HepG2 (cell line): ENCODE measurements at regions not wholly inside any gene's neighbourhood (a gene's known extent, or its start where the extent isn't known, plus 50 kb on each side); places are given as distances from the start of the nearest gene placed in this dataset.

ENCODE experiments used
- ATAC-seq: fragments of 200-7000 bp; cut with Tn5 transposase; 3 replicates; pipeline ENCODE4 v1.9.1; 2020; ENCODE audit warnings: mild to moderate bottlenecking, moderate library complexity
- BruUV-seq: library from RNA; stranded (reverse); fragments of 400-500 nt; replicated peaks from 2 replicates; lab custom pipeline; 2021; lab: Mats Ljungman, UMichigan
- CTCF ChIA-PET: fragments of 300-600 bp; formaldehyde crosslinking; extraction: SDS; loops from one replicate; lab custom pipeline; 2021; ENCODE audit warnings: low total read pairs, inconsistent platforms, low intra/inter-chr PET ratio; lab: Yijun Ruan, JAX
- POLR2A ChIA-PET: fragments of 350-600 bp; sonication (Branson Sonifier 250); formaldehyde crosslinking; loops from one replicate; lab custom pipeline; 2020; ENCODE audit warnings: antibody characterized with exemption, inconsistent platforms; lab: Yijun Ruan, JAX
- DNase-seq: peaks from one replicate; pipeline ENCODE4 v3.0.0-alpha.2; 2015; ENCODE audit warnings: low spot score
- FAIRE-seq: peaks from 3 replicates; lab custom pipeline; 2011; peaks lifted over from hg19 to GRCh38; lab: Jason Lieb, UNC
- H2AFZ ChIP-seq: one replicate; pipeline ENCODE4 v1.6.1; 2011; ENCODE audit warnings: low read length, inconsistent platforms
- H3K27ac ChIP-seq: fragments of 300-600 bp; 3 replicates; pipeline ENCODE4 v1.8.0; 2011; ENCODE audit warnings: mixed run types, mild to moderate bottlenecking, mixed read lengths, low read length, inconsistent platforms; ENCODE audit not compliant: insufficient read depth; ENCODE audit errors: extremely low read length
- H3K27me3 ChIP-seq, 2 experiments: fragments of 200-600 bp in 1 of 2; 2 replicates in 1 of 2; 3 replicates in 1 of 2; pipeline versions ENCODE4 v1.6.0 to v1.8.0; 2011; ENCODE audit warnings: low read length in 2 of 2, mild to moderate bottlenecking in 2 of 2, moderate library complexity in 2 of 2, inconsistent platforms in 1 of 2; ENCODE audit not compliant: insufficient read depth in 2 of 2, control insufficient read depth in 1 of 2
- H3K36me3 ChIP-seq, 2 experiments: fragments of 200-600 bp in 1 of 2; replicated peaks in 1 of 2; 2 replicates in 1 of 2; 3 replicates in 1 of 2; pipeline versions ENCODE4 v1.5.1 to v1.8.0; 2011; ENCODE audit warnings: low read length in 2 of 2, inconsistent platforms in 1 of 2; ENCODE audit not compliant: insufficient read depth in 2 of 2, control insufficient read depth in 1 of 2
- H3K4me1 ChIP-seq: 2 replicates; pipeline ENCODE4 v1.5.1; 2012; ENCODE audit warnings: low read length, inconsistent platforms; ENCODE audit not compliant: insufficient read depth
- H3K4me2 ChIP-seq: 2 replicates; pipeline ENCODE4 v1.6.0; 2011; ENCODE audit warnings: low read depth, low read length, inconsistent platforms
- H3K4me3 ChIP-seq, 3 experiments: fragments of 200-600 bp in 1 of 3; sonication (generic), shearing (Covaris generic) in 1 of 3; replicated peaks in 1 of 3; 2 replicates each; pipeline ENCODE4 v1.5.1; 2011 to 2016; ENCODE audit warnings: low read length in 3 of 3, inconsistent platforms in 2 of 3, low read depth in 2 of 3, mild to moderate bottlenecking in 2 of 3, control low read depth in 1 of 3, mixed read lengths in 1 of 3; ENCODE audit not compliant: insufficient read depth in 1 of 3
- H3K79me2 ChIP-seq: one replicate; pipeline ENCODE4 v1.6.1; 2011; ENCODE audit warnings: low read length, inconsistent platforms; ENCODE audit not compliant: insufficient read depth
- H3K9ac ChIP-seq: 2 replicates; pipeline ENCODE4 v1.6.0; 2011; ENCODE audit warnings: mild to moderate bottlenecking, low read depth, low read length, inconsistent platforms; ENCODE audit not compliant: insufficient read depth
- H3K9me3 ChIP-seq: 2 replicates; pipeline ENCODE4 v1.5.1; 2012; ENCODE audit warnings: mild to moderate bottlenecking, low read length
- H4K20me1 ChIP-seq: 2 replicates; pipeline ENCODE4 v1.6.0; 2011; ENCODE audit warnings: inconsistent platforms, mild to moderate bottlenecking, low read length, moderate library complexity; ENCODE audit not compliant: insufficient read depth
- CBFB ChIP-seq: sonication (generic); formaldehyde crosslinking; IDR thresholded peaks from 2 replicates; pipeline ENCODE4 v1.4.0; 2020; ENCODE audit warnings: missing genetic modification reagents
- FOXJ3 ChIP-seq: sonication (generic); formaldehyde crosslinking; IDR thresholded peaks from 2 replicates; pipeline ENCODE4 v1.4.0; 2020; ENCODE audit warnings: missing genetic modification reagents, mild to moderate bottlenecking, borderline replicate concordance
- HOXA9 ChIP-seq: sonication (generic); formaldehyde crosslinking; IDR thresholded peaks from 2 replicates; pipeline ENCODE4 v1.8.1; 2022; ENCODE audit warnings: missing genetic modification reagents, mild to moderate bottlenecking, moderate library complexity, borderline replicate concordance
- MYC ChIP-seq: sonication (generic); formaldehyde crosslinking; IDR thresholded peaks from 2 replicates; pipeline ENCODE4 v1.9.0; 2021; ENCODE audit warnings: missing genetic modification reagents, borderline replicate concordance
- PHF21A ChIP-seq: sonication (generic); formaldehyde crosslinking; IDR thresholded peaks from 2 replicates; pipeline ENCODE4 v1.5.0; 2020; ENCODE audit warnings: mild to moderate bottlenecking, missing genetic modification reagents
- PHF5A ChIP-seq: IDR thresholded peaks from one replicate; pipeline ENCODE4 v1.6.1; 2018; ENCODE audit warnings: low read depth, missing genetic modification reagents; ENCODE audit not compliant: unreplicated experiment
- POLR2G ChIP-seq: fragments of 200-400 bp; formaldehyde crosslinking; IDR thresholded peaks from 2 replicates; pipeline ENCODE4 v1.6.1; 2018; ENCODE audit warnings: mild to moderate bottlenecking, low read depth, low read length, moderate library complexity
- SNRNP70 ChIP-seq: fragments of 200-400 bp; formaldehyde crosslinking; IDR thresholded peaks from 2 replicates; pipeline ENCODE4 v1.6.1; 2017; ENCODE audit warnings: mild to moderate bottlenecking, low read depth, low read length, moderate library complexity
- ZMYM2 ChIP-seq: sonication (generic); formaldehyde crosslinking; IDR thresholded peaks from 2 replicates; pipeline ENCODE4 v1.8.0; 2022; ENCODE audit warnings: mild to moderate bottlenecking, missing genetic modification reagents
- ZNF230 ChIP-seq: sonication (generic); formaldehyde crosslinking; IDR thresholded peaks from 2 replicates; pipeline ENCODE4 v1.4.0; 2020; ENCODE audit warnings: mild to moderate bottlenecking, missing genetic modification reagents
- ZNF263 ChIP-seq: sonication (generic); formaldehyde crosslinking; IDR thresholded peaks from 2 replicates; pipeline ENCODE4 v1.4.0; 2020; ENCODE audit warnings: missing genetic modification reagents
- ZNF382 ChIP-seq: sonication (generic); formaldehyde crosslinking; IDR thresholded peaks from 2 replicates; pipeline ENCODE4 v1.5.0; 2020; ENCODE audit warnings: missing genetic modification reagents, mild to moderate bottlenecking, borderline replicate concordance
- WGBS: methylation state at CpG from one replicate; pipeline ENCODE4 v1.1.6; 2017; ENCODE audit warnings: low lambda C conversion rate; 5-methylcytosine and 5-hydroxymethylcytosine counted together
- in situ Hi-C: cut with HindIII; loops from 2 replicates; pipeline ENCODE4 v1.10.0; 2017; ENCODE audit warnings: low pct_unique_long_range_greater_than_20kb; ENCODE audit not compliant: extremely low pct_ligation_motif_present
- intact Hi-C: fragments of 100-400 bp; cut with micrococcal nuclease; formaldehyde crosslinking; loops from one replicate; pipeline ENCODE4 v1.10.0; 2022; ENCODE audit not compliant: unreplicated experiment
- TF ChIP-seq, protein P1 (sequence below): sonication (generic); formaldehyde crosslinking; IDR thresholded peaks from 2 replicates; pipeline ENCODE4 v1.5.0; 2020; ENCODE audit warnings: mild to moderate bottlenecking, missing genetic modification reagents
- TF ChIP-seq, protein P2 (sequence below): sonication (generic); formaldehyde crosslinking; IDR thresholded peaks from 2 replicates; pipeline ENCODE4 v1.4.0; 2020; ENCODE audit warnings: low read depth, mild to moderate bottlenecking, missing genetic modification reagents
- TF ChIP-seq, protein P3 (sequence below): sonication (generic); formaldehyde crosslinking; IDR thresholded peaks from 2 replicates; pipeline ENCODE4 v1.5.1; 2020; ENCODE audit warnings: missing genetic modification reagents, mild to moderate bottlenecking, borderline replicate concordance

DNA sequence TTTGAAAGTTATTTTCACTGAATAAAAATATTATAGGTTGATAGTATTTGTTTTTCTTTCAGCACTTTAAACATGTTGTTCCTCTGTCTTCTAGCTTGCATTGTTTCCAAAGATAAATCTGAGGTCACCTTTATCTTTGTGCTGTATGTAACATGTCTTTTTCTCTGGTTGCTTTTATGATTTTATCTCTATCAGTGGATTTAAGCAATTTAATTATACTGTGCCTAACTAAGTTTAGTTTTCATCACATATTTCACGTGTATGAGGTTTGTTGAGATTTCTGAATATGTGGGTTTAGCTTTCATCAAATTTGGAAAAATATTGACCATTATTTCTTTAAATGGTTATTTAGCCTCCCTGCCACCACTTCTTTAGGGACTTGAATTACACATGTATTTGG lies 214.5 kb downstream of the SNX18 start (continued):
- TF ChIP-seq ZNF230 (CRISPR knock-in tag), result no peak
- TF ChIP-seq ZNF382 (CRISPR knock-in tag), result no peak
- TF ChIP-seq MYC, result no peak

DNA sequence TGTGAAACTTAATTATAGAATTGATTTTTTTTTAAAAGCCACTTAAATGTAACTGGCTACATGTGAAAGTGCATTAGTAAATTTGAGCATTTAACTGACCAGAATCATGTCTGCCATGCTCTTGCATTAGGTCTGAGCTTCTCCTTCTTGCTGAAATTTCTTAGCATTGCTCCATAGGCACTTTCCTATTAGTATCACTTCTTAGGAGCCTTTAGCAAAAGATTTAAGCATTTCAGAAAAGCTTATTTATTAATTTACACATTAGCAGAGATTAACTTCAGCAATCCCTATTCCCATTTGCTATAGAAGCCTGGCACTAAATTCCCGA lies 211.0 kb downstream of the SNX18 start:
- Histone ChIP-seq H3K27ac (no peak overlapping the region), H4K20me1 (no peaks in the 10 kb centered on the region), H3K79me2 (no peaks in the 10 kb centered on the region), H3K9me3 (no peaks in the 10 kb centered on the region), H3K4me2 (no peak overlapping the region), H3K9ac (no peak overlapping the region), H3K36me3 (no peaks in the 10 kb centered on the region), H3K4me1 (no peaks in the 10 kb centered on the region), H3K27me3 (no peaks in the 10 kb centered on the region; a peak in 1 of 5 replicates), H3K4me3 (no peak overlapping the region), H2AFZ (no peak overlapping the region)
- intact Hi-C loops (no loop called here), in situ Hi-C loops (no loop called here)
- DNase-seq, result no peak
- FAIRE-seq, result no peak
- 0% methylated on average over 1 of the region's 1 CpG for WGBS
- TF ChIP-seq CBFB (no peak), ZMYM2 (CRISPR knock-in tag) (no peak), HOXA9 (CRISPR knock-in tag) (no peak), SNRNP70 (no peak), FOXJ3 (no peak), POLR2G (no peak), ZNF263 (CRISPR knock-in tag) (no peak), PHF5A (CRISPR knock-in tag) (no peak), PHF21A (CRISPR knock-in tag) (no peak)
- TF ChIP-seq, protein P1, sequence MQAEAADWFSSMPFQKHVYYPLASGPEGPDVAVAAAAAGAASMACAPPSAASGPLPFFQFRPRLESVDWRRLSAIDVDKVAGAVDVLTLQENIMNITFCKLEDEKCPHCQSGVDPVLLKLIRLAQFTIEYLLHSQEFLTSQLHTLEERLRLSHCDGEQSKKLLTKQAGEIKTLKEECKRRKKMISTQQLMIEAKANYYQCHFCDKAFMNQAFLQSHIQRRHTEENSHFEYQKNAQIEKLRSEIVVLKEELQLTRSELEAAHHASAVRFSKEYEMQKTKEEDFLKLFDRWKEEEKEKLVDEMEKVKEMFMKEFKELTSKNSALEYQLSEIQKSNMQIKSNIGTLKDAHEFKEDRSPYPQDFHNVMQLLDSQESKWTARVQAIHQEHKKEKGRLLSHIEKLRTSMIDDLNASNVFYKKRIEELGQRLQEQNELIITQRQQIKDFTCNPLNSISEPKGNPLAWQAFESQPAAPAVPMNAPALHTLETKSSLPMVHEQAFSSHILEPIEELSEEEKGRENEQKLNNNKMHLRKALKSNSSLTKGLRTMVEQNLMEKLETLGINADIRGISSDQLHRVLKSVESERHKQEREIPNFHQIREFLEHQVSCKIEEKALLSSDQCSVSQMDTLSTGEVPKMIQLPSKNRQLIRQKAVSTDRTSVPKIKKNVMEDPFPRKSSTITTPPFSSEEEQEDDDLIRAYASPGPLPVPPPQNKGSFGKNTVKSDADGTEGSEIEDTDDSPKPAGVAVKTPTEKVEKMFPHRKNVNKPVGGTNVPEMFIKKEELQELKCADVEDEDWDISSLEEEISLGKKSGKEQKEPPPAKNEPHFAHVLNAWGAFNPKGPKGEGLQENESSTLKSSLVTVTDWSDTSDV (CRISPR knock-in tag), result no peak
- TF ChIP-seq, protein P2, sequence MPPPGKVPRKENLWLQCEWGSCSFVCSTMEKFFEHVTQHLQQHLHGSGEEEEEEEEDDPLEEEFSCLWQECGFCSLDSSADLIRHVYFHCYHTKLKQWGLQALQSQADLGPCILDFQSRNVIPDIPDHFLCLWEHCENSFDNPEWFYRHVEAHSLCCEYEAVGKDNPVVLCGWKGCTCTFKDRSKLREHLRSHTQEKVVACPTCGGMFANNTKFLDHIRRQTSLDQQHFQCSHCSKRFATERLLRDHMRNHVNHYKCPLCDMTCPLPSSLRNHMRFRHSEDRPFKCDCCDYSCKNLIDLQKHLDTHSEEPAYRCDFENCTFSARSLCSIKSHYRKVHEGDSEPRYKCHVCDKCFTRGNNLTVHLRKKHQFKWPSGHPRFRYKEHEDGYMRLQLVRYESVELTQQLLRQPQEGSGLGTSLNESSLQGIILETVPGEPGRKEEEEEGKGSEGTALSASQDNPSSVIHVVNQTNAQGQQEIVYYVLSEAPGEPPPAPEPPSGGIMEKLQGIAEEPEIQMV (CRISPR knock-in tag), result no peak
- TF ChIP-seq, protein P3, sequence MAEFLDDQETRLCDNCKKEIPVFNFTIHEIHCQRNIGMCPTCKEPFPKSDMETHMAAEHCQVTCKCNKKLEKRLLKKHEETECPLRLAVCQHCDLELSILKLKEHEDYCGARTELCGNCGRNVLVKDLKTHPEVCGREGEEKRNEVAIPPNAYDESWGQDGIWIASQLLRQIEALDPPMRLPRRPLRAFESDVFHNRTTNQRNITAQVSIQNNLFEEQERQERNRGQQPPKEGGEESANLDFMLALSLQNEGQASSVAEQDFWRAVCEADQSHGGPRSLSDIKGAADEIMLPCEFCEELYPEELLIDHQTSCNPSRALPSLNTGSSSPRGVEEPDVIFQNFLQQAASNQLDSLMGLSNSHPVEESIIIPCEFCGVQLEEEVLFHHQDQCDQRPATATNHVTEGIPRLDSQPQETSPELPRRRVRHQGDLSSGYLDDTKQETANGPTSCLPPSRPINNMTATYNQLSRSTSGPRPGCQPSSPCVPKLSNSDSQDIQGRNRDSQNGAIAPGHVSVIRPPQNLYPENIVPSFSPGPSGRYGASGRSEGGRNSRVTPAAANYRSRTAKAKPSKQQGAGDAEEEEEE (CRISPR knock-in tag), result no peak
- CTCF ChIA-PET, result no interaction called here
- BruUV-seq, result no TSS peak
- POLR2A ChIA-PET, result no interaction called here
- no peak for ATAC-seq
